Neural cell (in vitro differentiated cells): ENCODE measurements at regions not wholly inside any gene's neighbourhood (a gene's known extent, or its start where the extent isn't known, plus 50 kb on each side); places are given as distances from the start of the nearest gene placed in this dataset.

Experiments used
- CTCF ChIP-seq: fragments of 450-650 bp; IDR thresholded peaks from 2 replicates; pipeline ENCODE4 v1.5.1; 2014; ENCODE audit warnings: antibody characterized with exemption, mild to moderate bottlenecking, moderate library complexity; ENCODE audit not compliant: poor library complexity, severe bottlenecking
- EZH2 ChIP-seq: fragments of 200-600, 300-800 bp; shearing (Covaris generic), sonication (generic); IDR thresholded peaks from 2 replicates; pipeline ENCODE4 v1.6.1; 2014; ENCODE audit warnings: antibody characterized with exemption, low read length, borderline replicate concordance, mild to moderate bottlenecking; ENCODE audit not compliant: insufficient read depth, poor library complexity, severe bottlenecking
- RAD21 ChIP-seq: fragments of 450-650 bp; conservative IDR thresholded peaks from 2 replicates; pipeline ENCODE4 v1.6.1; 2014; ENCODE audit warnings: antibody characterized with exemption, mild to moderate bottlenecking, moderate library complexity
- TAF1 ChIP-seq: IDR thresholded peaks from 2 replicates; pipeline ENCODE4 v1.6.1; 2012; ENCODE audit warnings: low read depth
- TF ChIP-seq, protein P1 (sequence below): IDR thresholded peaks from 2 replicates; pipeline ENCODE4 v1.6.1; 2012; ENCODE audit warnings: borderline replicate concordance

DNA sequence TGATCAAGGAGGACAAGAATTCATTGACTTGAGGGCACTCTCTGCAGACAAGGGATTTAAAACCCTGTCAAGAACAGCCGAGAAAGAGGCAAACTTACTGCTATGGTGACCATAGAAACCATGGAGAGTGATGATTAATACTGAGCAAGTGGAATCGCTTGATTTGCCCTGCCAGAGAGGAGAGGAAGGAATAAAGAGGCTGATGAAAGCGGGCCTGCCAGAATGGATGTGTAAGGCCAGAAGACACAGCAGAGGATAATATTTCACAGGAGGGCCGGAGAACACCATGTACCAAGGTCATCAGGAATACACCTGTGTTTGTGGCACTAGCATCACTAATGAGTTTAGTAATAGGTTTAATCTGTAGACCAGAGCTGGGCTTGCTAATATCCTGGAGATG is 221.8 kb upstream of the DCN start:
- no peak for TF ChIP-seq CTCF
- TF ChIP-seq EZH2: no peak
- no peak for TF ChIP-seq RAD21
- no peak for TF ChIP-seq TAF1
- TF ChIP-seq, protein P1, sequence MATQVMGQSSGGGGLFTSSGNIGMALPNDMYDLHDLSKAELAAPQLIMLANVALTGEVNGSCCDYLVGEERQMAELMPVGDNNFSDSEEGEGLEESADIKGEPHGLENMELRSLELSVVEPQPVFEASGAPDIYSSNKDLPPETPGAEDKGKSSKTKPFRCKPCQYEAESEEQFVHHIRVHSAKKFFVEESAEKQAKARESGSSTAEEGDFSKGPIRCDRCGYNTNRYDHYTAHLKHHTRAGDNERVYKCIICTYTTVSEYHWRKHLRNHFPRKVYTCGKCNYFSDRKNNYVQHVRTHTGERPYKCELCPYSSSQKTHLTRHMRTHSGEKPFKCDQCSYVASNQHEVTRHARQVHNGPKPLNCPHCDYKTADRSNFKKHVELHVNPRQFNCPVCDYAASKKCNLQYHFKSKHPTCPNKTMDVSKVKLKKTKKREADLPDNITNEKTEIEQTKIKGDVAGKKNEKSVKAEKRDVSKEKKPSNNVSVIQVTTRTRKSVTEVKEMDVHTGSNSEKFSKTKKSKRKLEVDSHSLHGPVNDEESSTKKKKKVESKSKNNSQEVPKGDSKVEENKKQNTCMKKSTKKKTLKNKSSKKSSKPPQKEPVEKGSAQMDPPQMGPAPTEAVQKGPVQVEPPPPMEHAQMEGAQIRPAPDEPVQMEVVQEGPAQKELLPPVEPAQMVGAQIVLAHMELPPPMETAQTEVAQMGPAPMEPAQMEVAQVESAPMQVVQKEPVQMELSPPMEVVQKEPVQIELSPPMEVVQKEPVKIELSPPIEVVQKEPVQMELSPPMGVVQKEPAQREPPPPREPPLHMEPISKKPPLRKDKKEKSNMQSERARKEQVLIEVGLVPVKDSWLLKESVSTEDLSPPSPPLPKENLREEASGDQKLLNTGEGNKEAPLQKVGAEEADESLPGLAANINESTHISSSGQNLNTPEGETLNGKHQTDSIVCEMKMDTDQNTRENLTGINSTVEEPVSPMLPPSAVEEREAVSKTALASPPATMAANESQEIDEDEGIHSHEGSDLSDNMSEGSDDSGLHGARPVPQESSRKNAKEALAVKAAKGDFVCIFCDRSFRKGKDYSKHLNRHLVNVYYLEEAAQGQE: no peak
